Lower leg skin (tissue), 4 donors: ENCODE measurements at regions not wholly inside any gene's neighbourhood (a gene's known extent, or its start where the extent isn't known, plus 50 kb on each side); places are given as distances from the start of the nearest gene placed in this dataset.

Source experiments
- DNase-seq, 2 donors: peaks; one replicate each; pipeline ENCODE4 v3.0.0-alpha.2; 2019; ENCODE audit warnings: low spot score in 2 of 2
- H3K4me3 ChIP-seq: fragments of 200-600 bp; sonication (generic); 2 replicates; pipeline ENCODE4 v1.5.1; 2017; ENCODE audit warnings: mild to moderate bottlenecking, low read depth; ENCODE audit not compliant: poor library complexity, severe bottlenecking
- CTCF ChIP-seq, 3 donors: fragments of 450-650 bp; IDR thresholded peaks; one replicate each; pipeline ENCODE4 v1.5.1; 2016; ENCODE audit warnings: antibody characterized with exemption in 3 of 3, mild to moderate bottlenecking in 3 of 3, moderate library complexity in 2 of 3
- POLR2A ChIP-seq, 2 donors: fragments of 450-650 bp; IDR thresholded peaks; one replicate each; pipeline ENCODE4 v1.6.1; 2016 to 2017; ENCODE audit warnings: antibody characterized with exemption in 2 of 2, mild to moderate bottlenecking in 1 of 2, moderate library complexity in 1 of 2
- WGBS, 2 donors: methylation state at CpG; one replicate each; pipeline ENCODE4 v1.1.5; 2018; 5-methylcytosine and 5-hydroxymethylcytosine counted together
- intact Hi-C: fragments of 100-400 bp; cut with DNase I; formaldehyde crosslinking; loops from one replicate; pipeline ENCODE4 v1.15.0; 2023; ENCODE audit warnings: low total_unique reads

DNA sequence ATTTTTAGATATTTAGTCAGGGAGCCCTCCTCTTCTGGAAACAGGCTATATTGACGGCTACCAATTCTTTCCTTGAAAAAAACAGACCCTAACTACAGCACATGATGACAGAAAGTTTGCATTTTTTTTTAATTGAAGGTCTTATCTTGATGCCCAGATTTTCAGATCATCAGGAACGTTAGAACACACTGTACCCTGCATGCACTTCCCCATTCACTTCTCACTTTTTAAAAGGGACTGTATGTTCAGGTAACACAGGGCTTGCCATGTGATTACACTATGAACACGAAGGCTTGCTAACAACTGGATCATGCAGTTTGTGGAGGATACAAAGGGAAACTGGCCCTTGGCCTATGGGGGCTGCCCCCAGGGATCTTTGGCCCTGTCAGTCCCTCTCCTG lies 92.6 kb downstream of the RPS29 start:
- intact Hi-C loops = no loop called here
- 36 to 46% methylated on average over 3 of the region's 3 CpGs for WGBS, 2 donors
- H3K4me3 ChIP-seq = no peak overlapping the region
- DNase-seq = no peak
- TF ChIP-seq CTCF (IDR thresholded peaks at IDR 0.05) (no peak), POLR2A (IDR thresholded peaks at IDR 0.05) (no peak)

DNA sequence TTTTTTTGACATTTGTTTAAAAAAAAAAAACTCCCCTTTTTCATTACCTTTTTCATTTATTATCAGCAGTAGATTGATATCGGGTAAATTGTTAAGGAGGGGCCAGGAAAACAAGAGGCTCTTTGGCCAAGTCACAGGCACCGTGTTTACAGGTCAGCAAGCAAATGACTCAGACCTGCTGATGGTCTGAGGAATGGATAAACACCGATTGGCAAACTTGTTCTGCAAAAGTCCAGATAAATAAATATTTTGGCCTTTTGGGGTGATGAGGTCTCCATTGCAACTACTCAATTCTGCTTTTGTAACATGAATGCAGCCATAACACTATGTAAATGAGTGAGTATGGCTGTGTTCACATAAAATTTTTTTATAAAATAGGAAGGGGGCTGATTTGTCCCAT lies 94.0 kb downstream of the RPS29 start:
- TF ChIP-seq POLR2A (IDR thresholded peaks at IDR 0.05) (no peak), CTCF (IDR thresholded peaks at IDR 0.05) (no peak)
- WGBS, 2 donors = 40 to 48% methylated on average over 3 of the region's 3 CpGs
- intact Hi-C loops = no loop called here
- H3K4me3 ChIP-seq = no peak overlapping the region
- DNase-seq = no peak

DNA sequence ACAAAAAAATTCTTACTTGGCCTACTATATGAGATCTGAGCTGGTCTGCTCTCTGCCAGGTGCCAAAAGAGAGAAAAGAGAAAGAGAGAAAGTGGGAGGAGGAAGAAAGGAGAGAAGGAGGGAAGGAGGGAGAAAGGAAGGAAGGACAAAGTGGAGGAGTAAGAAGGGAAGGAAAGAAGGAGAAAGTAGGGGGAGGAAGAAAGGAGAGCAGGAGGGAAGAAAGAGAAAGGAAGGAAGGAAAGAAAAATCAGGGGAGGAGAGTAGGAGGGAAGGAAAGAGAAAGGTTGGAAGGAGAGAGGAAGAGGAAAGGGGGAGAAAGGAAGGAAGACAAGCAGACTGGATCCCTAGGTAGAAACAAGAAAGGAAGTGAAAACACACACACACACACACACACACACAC lies 96.8 kb downstream of the RPS29 start:
- H3K4me3 ChIP-seq = no peak overlapping the region
- no peak for TF ChIP-seq CTCF (IDR thresholded peaks at IDR 0.05)
- no peak for TF ChIP-seq POLR2A (IDR thresholded peaks at IDR 0.05)
- intact Hi-C loops = no loop called here
- no peak for DNase-seq

- H3K4me3 ChIP-seq = no peak overlapping the region
- TF ChIP-seq CTCF (IDR thresholded peaks at IDR 0.05) = no peak
- DNase-seq = no peak
- intact Hi-C loops = no loop called here
These were observed 98.9 kb downstream of the RPS29 start for GRCh38 chr14:49487238-49487637.

DNA sequence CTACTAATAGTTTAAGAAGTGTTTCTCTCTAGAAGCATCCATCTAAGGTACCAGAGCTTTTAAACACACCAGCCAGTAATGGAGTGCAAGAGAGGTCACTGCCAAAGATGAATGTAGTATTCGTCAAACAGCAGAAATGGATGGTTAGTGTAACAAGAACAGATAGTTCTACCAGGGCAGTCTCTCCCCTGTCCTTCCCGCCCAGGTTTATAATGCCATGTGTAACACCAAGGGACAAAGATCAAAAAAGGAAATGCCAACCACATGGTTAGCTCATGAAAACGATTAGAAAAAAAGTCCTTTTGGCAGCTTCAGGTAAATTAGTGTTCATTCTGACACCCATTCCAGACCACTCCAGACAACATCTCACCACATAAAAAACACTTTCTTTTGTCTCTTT lies 100.9 kb downstream of the RPS29 start:
- DNase-seq = no peak
- 36 to 46% methylated on average over 3 of the region's 3 CpGs for WGBS, 2 donors
- H3K4me3 ChIP-seq = no peak overlapping the region
- intact Hi-C loops = no loop called here
- TF ChIP-seq CTCF (IDR thresholded peaks at IDR 0.05) (no peak), POLR2A (IDR thresholded peaks at IDR 0.05) (no peak)

DNA sequence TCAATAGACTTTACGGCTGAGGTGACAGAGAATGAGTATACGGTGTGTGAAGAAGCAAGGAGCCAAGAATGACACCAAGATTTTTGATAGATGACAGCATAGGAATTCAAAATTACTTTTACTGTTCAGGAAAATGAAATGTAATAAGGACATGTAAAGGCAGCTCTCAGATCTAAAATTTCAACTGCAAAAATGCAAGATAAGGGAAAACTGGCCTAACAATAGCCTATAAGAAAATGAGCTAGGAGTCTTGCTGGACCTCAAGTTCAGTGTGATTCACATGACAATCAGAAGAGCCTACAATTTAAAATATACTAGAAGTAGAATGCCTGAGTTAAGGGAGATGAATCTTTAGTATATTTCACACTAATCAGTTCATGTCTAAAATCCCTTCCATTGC lies 102.0 kb downstream of the RPS29 start:
- no peak for DNase-seq
- WGBS, 2 donors = 62 to 73% methylated on average over 2 of the region's 2 CpGs
- intact Hi-C loops = no loop called here
- H3K4me3 ChIP-seq = no peak overlapping the region
- no peak for TF ChIP-seq CTCF (IDR thresholded peaks at IDR 0.05)
- no peak for TF ChIP-seq POLR2A (IDR thresholded peaks at IDR 0.05)
